ENCODE measurements at regions not wholly inside any gene's neighbourhood (a gene's known extent, or its start where the extent isn't known, plus 50 kb on each side); places are given as distances from the start of the nearest gene placed in this dataset.

- Histone ChIP-seq H3K27ac (ENCODE audit: low read depth, low read length) (no peak overlapping the region), H3K4me1 (replicated peaks in 1 of 4; ENCODE audit: control insufficient read depth in 3 of 4, insufficient read depth in 4 of 4, low read length in 3 of 4) (no peaks in the 10 kb centered on the region), H3K4me2 (ENCODE audit: insufficient read depth in 1 of 2, low read depth in 2 of 2, low read length in 2 of 2) (no peak overlapping the region), H4K8ac (ENCODE audit: extremely low read depth, insufficient read depth, low read length) (no peak overlapping the region), H3K4me3 (ENCODE audit: extremely low read depth in 1 of 4, insufficient read depth in 2 of 4, low read depth in 3 of 4, low read length in 4 of 4) (no peak overlapping the region), H4K5ac (ENCODE audit: insufficient read length, low read depth, low read length) (no peak overlapping the region), H3K9me3 (ENCODE audit: insufficient read depth in 2 of 2, low read depth in 1 of 2, low read length in 1 of 2) (no peaks in the 10 kb centered on the region), H3K56ac (replicated peaks; ENCODE audit: insufficient read length, low read depth, low read length) (no peak overlapping the region), H2AK5ac (ENCODE audit: low read depth, low read length) (no peak overlapping the region), H3K79me1 (ENCODE audit: low read depth, low read length) (no peaks in the 10 kb centered on the region), H3K14ac (ENCODE audit: insufficient read length) (no peak overlapping the region), H4K91ac (replicated peaks; ENCODE audit: insufficient read length, low read length) (no peak overlapping the region), H2BK20ac (ENCODE audit: low read length) (no peak overlapping the region), H3K23ac (ENCODE audit: insufficient read length) (no peak overlapping the region), H2BK5ac (ENCODE audit: low read depth, low read length) (no peak overlapping the region), H3K23me2 (ENCODE audit: low read depth, low read length) (no peaks in the 10 kb centered on the region), H2AFZ (ENCODE audit: low read length) (no peak overlapping the region), H3K36me3 (ENCODE audit: control insufficient read depth in 2 of 4, insufficient read depth in 4 of 4, low read length in 3 of 4) (no peaks in the 10 kb centered on the region), H4K20me1 (replicated peaks in 1 of 2; ENCODE audit: control insufficient read depth in 1 of 2, insufficient read depth in 2 of 2, low read length in 2 of 2) (no peaks in the 10 kb centered on the region), H3K18ac (ENCODE audit: extremely low read depth, low read length) (no peak overlapping the region), H2BK15ac (ENCODE audit: low read length) (no peak overlapping the region), H3K27me3 (replicated peaks in 1 of 4; ENCODE audit: control insufficient read depth in 3 of 4, extremely low read depth in 1 of 4, insufficient read depth in 3 of 4, low read length in 3 of 4) (no peaks in the 10 kb centered on the region), H2BK120ac (replicated peaks; ENCODE audit: low read depth, low read length) (no peak overlapping the region), H3K4ac (replicated peaks; ENCODE audit: insufficient read length, low read depth, low read length) (no peak overlapping the region), H3K9ac (replicated peaks in 1 of 4; ENCODE audit: extremely low read depth in 1 of 4, low read depth in 3 of 4, low read length in 3 of 4) (no peak overlapping the region), H3K79me2 (ENCODE audit: control insufficient read depth in 1 of 2, insufficient read depth in 2 of 2, low read length in 2 of 2) (no peaks in the 10 kb centered on the region), H2BK12ac (ENCODE audit: low read depth, low read length) (no peak overlapping the region)
- CTCF ChIA-PET (ENCODE audit: partially characterized antibody), result no interaction called here
- FAIRE-seq (no peak), DNase-seq (ENCODE audit: low read depth in 1 of 2, low spot score in 2 of 2) (no peak)
- WGBS, 2 experiments (ENCODE audit: extremely low coverage in 1 of 2, insufficient coverage in 1 of 2, insufficient read length in 1 of 2, insufficient replicate concordance in 2 of 2, low coverage in 1 of 2, low lambda C conversion rate in 2 of 2, missing lambda C conversion rate in 1 of 2), result 83% methylated on average over 1 of the region's 1 CpG; no CpG with 5 or more reads in 1 of the 2 experiments
- POLR2A ChIA-PET (ENCODE audit: partially characterized antibody), result no interaction called here
- no peak for TF ChIP-seq TBP (IDR thresholded peaks at IDR 0.05; ENCODE audit: low read depth, low read length)
- TF ChIP-seq CTBP2 (IDR thresholded peaks at IDR 0.05; ENCODE audit: borderline replicate concordance, insufficient read depth, insufficient read length, low read length), result no peak
- TF ChIP-seq SAP30 (IDR thresholded peaks at IDR 0.05; ENCODE audit: insufficient read depth, insufficient replicate concordance, low read length), result no peak
- TF ChIP-seq SP2 (IDR thresholded peaks at IDR 0.05; ENCODE audit: low read length), result no peak
- TF ChIP-seq YY1 (IDR thresholded peaks at IDR 0.05; ENCODE audit: low read depth, low read length), result no peak
- no peak for TF ChIP-seq SIRT6 (IDR thresholded peaks at IDR 0.05; ENCODE audit: low read length)
- no peak for TF ChIP-seq ZNF274 (IDR thresholded peaks at IDR 0.05; ENCODE audit: borderline replicate concordance, extremely low read depth, low read length)
- no peak for TF ChIP-seq HDAC6 (IDR thresholded peaks at IDR 0.05; ENCODE audit: low read depth, low read length)
- TF ChIP-seq EGR1 (IDR thresholded peaks at IDR 0.05; ENCODE audit: borderline replicate concordance, low read depth, low read length), result no peak
These were observed 588.4 kb upstream of the FAM241A start for GRCh38 chr4:111556851-111557250.
